ENCODE measurements at regions not wholly inside any gene's neighbourhood (a gene's known extent, or its start where the extent isn't known, plus 50 kb on each side); places are given as distances from the start of the nearest gene placed in this dataset.

DNA sequence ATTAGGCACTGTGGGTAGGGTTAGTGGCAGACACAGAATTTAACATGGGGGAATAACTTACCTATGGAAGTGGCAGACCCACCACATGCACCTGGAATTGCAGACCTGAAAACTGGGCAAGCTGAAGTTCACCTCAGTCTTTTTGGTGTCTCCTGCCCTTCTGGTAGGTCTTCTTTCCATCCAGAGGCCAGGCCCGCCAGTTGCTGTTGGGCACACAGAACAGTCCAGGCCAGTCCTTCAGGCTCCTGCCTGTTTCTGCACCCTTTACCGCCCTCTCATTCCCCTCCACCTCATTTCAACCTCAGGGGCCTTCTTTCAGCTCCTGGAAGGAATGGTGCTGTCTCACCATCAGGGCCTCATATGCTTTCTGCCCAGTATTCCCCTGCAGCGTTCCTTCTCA lies 358.9 kb upstream of the ETAA1 start:
- TF ChIP-seq, protein P1, sequence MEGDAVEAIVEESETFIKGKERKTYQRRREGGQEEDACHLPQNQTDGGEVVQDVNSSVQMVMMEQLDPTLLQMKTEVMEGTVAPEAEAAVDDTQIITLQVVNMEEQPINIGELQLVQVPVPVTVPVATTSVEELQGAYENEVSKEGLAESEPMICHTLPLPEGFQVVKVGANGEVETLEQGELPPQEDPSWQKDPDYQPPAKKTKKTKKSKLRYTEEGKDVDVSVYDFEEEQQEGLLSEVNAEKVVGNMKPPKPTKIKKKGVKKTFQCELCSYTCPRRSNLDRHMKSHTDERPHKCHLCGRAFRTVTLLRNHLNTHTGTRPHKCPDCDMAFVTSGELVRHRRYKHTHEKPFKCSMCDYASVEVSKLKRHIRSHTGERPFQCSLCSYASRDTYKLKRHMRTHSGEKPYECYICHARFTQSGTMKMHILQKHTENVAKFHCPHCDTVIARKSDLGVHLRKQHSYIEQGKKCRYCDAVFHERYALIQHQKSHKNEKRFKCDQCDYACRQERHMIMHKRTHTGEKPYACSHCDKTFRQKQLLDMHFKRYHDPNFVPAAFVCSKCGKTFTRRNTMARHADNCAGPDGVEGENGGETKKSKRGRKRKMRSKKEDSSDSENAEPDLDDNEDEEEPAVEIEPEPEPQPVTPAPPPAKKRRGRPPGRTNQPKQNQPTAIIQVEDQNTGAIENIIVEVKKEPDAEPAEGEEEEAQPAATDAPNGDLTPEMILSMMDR (IDR thresholded peaks at IDR 0.05) = no peak
- TF ChIP-seq, protein P2, sequence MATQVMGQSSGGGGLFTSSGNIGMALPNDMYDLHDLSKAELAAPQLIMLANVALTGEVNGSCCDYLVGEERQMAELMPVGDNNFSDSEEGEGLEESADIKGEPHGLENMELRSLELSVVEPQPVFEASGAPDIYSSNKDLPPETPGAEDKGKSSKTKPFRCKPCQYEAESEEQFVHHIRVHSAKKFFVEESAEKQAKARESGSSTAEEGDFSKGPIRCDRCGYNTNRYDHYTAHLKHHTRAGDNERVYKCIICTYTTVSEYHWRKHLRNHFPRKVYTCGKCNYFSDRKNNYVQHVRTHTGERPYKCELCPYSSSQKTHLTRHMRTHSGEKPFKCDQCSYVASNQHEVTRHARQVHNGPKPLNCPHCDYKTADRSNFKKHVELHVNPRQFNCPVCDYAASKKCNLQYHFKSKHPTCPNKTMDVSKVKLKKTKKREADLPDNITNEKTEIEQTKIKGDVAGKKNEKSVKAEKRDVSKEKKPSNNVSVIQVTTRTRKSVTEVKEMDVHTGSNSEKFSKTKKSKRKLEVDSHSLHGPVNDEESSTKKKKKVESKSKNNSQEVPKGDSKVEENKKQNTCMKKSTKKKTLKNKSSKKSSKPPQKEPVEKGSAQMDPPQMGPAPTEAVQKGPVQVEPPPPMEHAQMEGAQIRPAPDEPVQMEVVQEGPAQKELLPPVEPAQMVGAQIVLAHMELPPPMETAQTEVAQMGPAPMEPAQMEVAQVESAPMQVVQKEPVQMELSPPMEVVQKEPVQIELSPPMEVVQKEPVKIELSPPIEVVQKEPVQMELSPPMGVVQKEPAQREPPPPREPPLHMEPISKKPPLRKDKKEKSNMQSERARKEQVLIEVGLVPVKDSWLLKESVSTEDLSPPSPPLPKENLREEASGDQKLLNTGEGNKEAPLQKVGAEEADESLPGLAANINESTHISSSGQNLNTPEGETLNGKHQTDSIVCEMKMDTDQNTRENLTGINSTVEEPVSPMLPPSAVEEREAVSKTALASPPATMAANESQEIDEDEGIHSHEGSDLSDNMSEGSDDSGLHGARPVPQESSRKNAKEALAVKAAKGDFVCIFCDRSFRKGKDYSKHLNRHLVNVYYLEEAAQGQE (IDR thresholded peaks at IDR 0.05; ENCODE audit: insufficient read depth in 1 of 2, low read depth in 2 of 2, low read length in 1 of 2) = no peak
- TF ChIP-seq POLR2AphosphoS5 (IDR thresholded peaks at IDR 0.05; ENCODE audit: low read depth, low read length) = no peak
